HG03066 (cell line): ENCODE measurements at regions not wholly inside any gene's neighbourhood (a gene's known extent, or its start where the extent isn't known, plus 50 kb on each side); places are given as distances from the start of the nearest gene placed in this dataset.

Experiments
- ATAC-seq: cut with Tn5 transposase; IDR thresholded peaks from one replicate; pipeline ENCODE4 v1.9.1; 2021; ENCODE audit warnings: low read depth; ENCODE audit not compliant: unreplicated experiment

- no peak for ATAC-seq
Measured at GRCh38 chr15:81548365-81549130, 174.5 kb upstream of the TMC3 start.

- ATAC-seq = no peak
Measured at GRCh38 chr15:81547521-81548132, 173.6 kb upstream of the TMC3 start.

- ATAC-seq = no peak
Measured at GRCh38 chr15:81544385-81544784, 170.4 kb upstream of the TMC3 start.

GRCh38 chr15:81540909-81541308 lies 166.9 kb upstream of the TMC3 start:
- ATAC-seq = no peak

GRCh38 chr15:81536356-81536755 lies 162.3 kb upstream of the TMC3 start:
- no peak for ATAC-seq

- no peak for ATAC-seq
Measured at GRCh38 chr15:81534124-81534523, 160.1 kb upstream of the TMC3 start.

GRCh38 chr15:81532001-81532400 lies 158.0 kb upstream of the TMC3 start:
- ATAC-seq = no peak

GRCh38 chr15:81531109-81531592 lies 157.1 kb upstream of the TMC3 start:
- no peak for ATAC-seq

GRCh38 chr15:81530271-81530691 lies 156.3 kb upstream of the TMC3 start:
- no peak for ATAC-seq

- ATAC-seq = no peak
Measured at GRCh38 chr15:81529481-81529880, 155.5 kb upstream of the TMC3 start.

GRCh38 chr15:81526029-81526428 lies 152.0 kb upstream of the TMC3 start:
- ATAC-seq = no peak

- ATAC-seq = no peak
Measured at GRCh38 chr15:81524496-81524895, 150.5 kb upstream of the TMC3 start.

- no peak for ATAC-seq
Measured at GRCh38 chr15:81523867-81524266, 149.9 kb upstream of the TMC3 start.

- ATAC-seq = no peak
Measured at GRCh38 chr15:81520480-81520879, 146.5 kb upstream of the TMC3 start.

- no peak for ATAC-seq
Measured at GRCh38 chr15:81516461-81516860, 142.4 kb upstream of the TMC3 start.

GRCh38 chr15:81516012-81516411 lies 142.0 kb upstream of the TMC3 start:
- no peak for ATAC-seq

- no peak for ATAC-seq
Measured at GRCh38 chr15:81514725-81515124, 140.7 kb upstream of the TMC3 start.

- no peak for ATAC-seq
Measured at GRCh38 chr15:81511138-81511537, 137.1 kb upstream of the TMC3 start.

- ATAC-seq = no peak
Measured at GRCh38 chr15:81507831-81508230, 133.8 kb upstream of the TMC3 start.

GRCh38 chr15:81506936-81507335 lies 132.9 kb upstream of the TMC3 start:
- no peak for ATAC-seq

- no peak for ATAC-seq
Measured at GRCh38 chr15:81506071-81506470, 132.1 kb upstream of the TMC3 start.
